NCI-H1105 treated with DMSO at 0.1 percent for 48 hours (cell line): ENCODE measurements at regions not wholly inside any gene's neighbourhood (a gene's known extent, or its start where the extent isn't known, plus 50 kb on each side); places are given as distances from the start of the nearest gene placed in this dataset.
"Not testable (repeated sequence)": the region's sequence is repeated elsewhere in the genome, so short reads cannot be mapped to it uniquely, and the experiment has no call there.

Source experiments
- DNase-seq: peaks from one replicate; lab custom pipeline; 2025; lab: John Stamatoyannopoulos, UW

DNA sequence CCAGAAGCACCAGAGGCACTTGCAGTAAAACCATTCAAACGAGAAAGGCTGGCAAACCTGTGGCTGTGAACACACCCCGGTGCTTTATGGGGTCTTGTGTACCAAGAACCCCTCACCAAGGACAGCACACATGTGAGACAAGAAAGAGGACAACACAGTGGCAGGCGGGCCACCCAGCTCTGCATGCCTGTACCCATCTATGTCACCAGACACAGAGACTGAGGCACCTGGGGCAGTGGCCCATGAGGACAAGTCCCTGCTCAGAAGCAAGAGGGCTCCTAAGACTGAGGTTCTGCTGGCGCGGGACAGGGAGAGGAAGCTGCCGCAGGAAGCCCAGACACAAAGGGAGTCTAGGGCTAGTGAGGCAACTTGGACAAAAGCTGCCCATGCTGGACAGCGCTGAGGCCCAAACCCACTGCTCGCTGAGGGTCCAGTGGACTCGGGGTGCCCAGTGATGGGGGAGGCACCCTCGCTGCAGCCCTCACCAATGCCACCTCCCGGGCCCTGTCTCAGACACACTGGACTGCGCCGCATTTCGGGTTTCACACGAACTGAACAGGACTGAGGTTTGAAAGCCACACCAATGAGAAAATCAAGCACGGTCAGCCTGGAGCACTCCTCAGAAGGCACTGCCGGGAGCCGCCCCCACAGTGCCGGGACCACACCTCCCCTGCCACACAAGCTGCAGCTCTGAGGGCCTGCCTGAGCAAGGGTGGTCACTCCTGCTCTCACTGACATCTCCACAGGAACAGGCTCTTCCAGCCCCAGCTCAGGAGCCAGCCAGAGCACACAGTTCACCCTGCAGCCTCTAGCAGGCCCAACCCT is 232.7 kb downstream of the TUBA3C start:
- no peak for DNase-seq

DNA sequence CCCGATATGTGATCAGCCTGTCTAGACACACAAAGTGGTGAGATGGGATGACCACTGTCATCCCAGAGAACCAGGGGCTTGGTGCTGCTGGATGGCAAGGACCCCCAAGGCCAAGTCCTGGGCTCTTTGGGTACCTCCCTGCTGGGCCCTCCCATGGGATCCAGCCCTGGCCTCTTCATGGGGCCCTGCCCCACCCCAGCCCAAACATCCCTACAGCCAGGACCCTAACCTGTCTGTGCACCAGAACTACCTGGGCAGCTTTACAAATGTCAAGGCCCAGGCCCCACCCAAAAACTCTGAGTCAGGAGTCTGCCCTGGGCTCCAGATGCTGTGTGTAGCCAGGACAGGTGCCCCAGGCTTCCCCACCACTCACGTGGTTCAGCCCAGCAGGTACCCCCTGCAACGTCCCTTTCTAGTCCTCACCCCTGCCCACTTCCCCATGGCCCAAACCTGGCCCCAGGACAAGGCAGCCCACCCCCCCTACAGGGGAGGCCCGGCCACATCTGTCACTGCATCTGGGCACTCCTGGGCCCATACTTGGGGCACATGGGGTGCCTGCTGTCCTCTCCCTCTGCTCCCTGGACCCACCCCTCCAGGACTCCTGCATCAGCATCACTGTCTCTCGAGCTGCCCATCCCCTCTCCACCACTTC is 233.5 kb downstream of the TUBA3C start:
- no peak for DNase-seq

DNA sequence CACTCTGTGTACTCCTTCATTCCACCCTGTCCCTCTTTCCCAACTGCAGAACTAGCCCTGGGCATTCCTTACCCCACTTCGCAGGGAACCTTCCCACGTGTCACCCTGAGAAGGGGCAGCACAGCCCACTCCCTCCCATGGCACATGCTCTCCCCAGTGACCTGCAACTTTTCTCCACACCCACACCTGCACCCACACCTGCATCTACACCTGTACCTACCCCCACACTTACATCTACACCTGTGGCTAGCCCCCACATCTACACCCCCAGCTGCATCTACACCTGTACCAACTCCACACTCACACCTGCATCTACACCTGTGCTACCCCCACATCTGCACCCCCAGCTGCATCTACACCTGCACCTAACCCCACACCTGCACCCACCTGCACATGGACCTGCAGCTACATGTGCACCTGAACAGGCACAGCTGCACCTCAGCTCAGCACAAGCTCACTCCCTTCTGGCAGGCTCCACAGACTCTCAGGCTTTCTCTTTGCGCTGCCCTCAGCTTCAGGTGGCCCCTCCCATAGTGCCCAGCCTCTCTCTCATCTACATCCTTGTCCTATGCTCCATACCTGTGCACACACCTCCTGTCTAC is 234.1 kb downstream of the TUBA3C start:
- no peak for DNase-seq

DNA sequence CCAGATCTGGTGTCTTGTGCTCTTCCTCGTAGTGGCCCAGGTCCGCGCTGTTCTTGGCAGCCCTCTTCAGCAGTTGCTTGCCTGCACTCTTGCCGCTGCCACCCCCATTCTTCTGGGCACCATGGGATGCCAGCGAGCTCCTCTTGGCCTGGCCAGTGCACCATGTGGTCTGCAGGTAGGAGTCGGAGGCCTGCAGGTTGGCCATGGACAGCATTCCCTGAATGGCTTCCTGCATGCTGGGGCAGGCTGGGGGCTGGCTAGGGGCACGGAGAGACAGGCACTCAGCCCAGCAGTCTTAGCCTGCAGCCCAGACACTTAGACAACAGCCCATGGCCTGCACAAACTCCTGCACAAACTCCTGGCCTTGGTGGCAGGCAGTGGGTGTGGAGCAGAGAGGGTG is 234.9 kb downstream of the TUBA3C start:
- no peak for DNase-seq

DNA sequence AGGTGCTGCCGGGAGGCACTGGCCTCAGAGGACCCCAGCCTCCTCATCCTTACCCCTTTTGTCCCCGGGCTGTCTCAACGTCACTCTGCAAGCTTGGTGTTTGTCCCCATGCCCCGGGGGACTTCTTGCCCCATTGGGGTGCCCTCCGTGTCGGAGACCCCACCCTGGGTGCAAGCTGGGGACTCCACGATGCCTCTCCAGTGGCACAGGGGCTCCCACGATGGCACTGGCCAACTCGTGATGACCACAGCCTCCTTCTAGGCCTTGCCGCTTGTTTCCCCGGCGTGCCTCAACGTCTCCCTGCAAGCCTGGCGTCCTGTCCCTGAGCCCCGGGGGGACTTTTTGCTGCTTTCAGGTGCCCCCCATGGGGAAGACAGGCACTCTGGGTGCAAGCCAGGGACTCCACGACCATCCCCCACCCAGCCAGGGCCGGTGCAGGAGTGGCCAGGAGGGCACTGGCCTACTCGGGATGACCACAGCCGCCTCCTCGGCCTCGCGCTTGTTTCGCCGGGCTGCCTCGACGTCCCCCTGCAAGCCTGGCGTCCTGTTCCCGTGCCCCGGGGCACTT is 237.0 kb downstream of the TUBA3C start:
- DNase-seq = no peak

DNA sequence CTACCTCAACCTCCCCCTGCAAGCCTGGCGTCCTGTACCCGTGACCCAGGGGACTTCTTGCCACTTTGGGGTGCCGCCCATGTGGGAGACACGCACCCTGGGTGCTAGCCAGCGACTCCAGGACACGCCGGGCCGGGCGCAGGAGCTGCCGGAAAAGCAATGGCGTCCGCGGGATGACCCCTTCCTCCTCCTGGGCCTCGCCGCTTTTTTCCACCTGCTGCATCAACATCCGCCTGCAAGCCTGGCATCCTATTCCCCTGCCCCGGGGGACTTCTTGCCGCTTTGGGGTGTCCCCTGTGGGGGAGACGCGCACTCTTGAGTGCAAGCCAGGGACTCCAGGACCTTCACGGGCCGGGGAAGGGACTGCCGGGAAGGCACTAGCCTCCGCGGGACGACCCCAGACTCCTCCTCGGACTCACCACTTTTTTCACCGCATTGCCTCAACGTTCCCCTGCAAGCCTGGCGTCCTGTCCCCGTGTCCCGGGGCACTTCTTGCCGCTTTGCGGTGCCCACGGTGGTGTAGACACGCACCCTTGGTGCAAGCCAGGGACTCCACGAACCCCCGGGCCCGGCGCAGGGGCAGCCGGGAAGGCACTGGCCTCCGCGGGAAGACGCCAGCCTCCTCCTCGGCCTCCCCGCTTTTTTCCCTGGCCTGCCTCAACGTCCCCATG is 237.8 kb downstream of the TUBA3C start:
- DNase-seq = no peak

DNA sequence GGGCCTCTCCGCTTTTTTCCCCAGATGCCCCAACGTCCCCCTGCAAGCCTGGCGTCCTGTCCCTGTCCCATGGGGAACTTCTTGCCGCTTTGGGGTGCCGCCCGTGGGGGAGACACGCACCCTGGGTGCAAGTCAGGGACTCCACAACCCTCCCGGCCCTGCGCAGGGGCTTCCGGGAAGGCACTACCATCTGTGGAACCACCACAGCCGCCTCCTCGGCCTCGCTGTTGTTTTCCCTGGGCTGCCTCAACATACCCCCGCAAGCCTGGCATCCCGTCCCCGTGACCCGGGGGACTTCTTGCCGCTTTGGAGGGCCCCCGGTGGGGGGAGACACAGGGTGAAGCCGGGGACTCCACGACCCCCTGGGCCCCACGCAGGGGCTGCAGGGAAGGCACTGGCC is 238.4 kb downstream of the TUBA3C start:
- DNase-seq = no peak

DNA sequence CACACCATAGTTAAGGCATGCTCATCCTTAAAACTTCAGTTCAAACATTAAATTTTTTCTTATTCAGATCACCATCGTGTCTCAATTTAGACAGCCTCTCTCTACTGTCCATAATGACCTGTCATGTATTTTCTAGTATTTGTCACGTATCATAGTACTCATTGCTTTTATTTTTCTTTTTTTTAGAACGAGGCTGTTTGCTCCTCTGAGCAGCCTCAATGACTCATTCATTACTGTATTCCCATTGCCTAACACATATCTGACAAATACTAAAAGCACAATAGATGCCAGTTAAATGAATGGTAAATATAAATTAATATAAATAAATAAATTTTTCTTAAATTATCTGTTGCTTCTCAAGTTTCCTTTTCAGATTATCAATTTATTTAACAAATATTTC is 245.5 kb downstream of the TUBA3C start:
- no peak for DNase-seq

DNA sequence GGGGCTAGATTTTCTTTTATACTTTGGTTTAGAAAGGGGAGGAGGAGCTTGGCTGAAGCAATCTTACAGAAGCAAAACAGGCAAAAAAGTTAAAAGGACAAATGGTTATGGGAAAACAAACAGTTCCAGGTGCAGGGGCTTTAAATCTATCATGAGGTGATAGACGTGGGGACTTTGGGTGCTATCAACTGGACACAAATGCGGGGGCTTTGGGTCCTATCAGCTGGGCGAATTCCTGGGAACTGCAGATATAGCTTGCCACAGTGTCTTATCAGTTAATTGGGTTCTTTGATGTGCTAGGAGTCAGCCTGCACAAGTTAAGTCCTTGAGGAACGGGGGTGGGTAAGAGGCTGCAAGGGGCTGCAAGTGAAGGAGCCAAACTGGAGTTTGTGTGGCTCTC is 260.6 kb downstream of the TUBA3C start:
- DNase-seq = no peak

DNA sequence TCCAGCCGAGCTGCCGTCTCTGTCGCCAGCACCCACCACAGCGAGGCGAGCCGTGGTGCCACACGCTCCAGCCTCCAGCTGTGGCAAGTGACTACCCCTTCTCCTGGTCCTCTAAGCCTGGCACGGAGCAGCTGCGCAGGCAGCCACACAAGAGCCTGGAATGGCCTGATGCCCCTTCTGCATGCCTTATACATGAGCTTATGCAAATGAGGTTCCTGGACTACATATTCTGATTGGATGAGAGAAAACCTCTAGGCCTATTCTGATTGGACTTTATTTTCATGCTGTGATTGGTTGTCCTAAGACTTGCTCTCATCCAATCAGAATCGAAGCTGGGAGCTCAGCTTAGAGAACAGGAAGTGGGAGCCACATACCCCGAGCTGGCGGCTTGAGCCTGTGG is 276.5 kb downstream of the TUBA3C start:
- not testable (repeated sequence) for DNase-seq

DNA sequence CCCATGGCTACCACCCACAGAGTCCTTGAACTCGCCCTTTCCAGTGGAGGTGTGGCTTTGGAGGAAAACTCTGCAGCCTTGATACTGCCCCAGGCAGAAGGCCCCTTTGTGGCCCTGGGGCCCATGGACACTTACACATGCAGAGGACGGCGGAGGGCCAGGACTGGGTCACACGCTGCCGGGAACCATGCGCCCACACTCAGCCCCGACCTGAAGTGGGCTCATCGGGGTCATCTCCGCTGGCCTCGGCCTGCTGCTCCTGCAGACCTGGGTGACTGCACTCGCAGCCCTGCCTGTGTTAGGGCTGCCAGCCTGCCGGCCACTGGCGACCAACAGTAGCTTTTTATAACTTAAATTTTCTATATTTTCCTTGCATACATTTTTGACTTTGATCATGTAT is 286.2 kb downstream of the TUBA3C start:
- not testable (repeated sequence) for DNase-seq

DNA sequence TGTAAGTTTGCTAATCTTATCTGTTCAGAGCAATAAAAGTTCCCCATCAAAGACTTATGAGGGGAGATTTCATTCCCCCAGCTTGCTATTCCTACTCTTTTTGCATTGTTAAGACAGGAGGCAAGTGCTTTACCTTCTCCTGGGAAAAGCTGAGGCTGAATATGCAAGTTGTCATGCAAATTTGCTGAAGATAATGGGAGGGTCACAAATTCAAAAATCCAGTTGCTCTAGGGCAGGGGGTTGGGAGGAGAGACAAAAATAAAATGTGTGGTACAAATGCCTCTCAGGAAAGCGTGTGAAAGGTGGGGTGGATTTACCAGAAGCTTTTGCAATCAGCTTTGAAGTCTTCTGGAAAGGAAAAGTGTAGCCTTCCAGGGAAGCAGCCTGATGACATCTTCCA is 290.4 kb downstream of the TUBA3C start:
- DNase-seq = not testable (repeated sequence)

DNA sequence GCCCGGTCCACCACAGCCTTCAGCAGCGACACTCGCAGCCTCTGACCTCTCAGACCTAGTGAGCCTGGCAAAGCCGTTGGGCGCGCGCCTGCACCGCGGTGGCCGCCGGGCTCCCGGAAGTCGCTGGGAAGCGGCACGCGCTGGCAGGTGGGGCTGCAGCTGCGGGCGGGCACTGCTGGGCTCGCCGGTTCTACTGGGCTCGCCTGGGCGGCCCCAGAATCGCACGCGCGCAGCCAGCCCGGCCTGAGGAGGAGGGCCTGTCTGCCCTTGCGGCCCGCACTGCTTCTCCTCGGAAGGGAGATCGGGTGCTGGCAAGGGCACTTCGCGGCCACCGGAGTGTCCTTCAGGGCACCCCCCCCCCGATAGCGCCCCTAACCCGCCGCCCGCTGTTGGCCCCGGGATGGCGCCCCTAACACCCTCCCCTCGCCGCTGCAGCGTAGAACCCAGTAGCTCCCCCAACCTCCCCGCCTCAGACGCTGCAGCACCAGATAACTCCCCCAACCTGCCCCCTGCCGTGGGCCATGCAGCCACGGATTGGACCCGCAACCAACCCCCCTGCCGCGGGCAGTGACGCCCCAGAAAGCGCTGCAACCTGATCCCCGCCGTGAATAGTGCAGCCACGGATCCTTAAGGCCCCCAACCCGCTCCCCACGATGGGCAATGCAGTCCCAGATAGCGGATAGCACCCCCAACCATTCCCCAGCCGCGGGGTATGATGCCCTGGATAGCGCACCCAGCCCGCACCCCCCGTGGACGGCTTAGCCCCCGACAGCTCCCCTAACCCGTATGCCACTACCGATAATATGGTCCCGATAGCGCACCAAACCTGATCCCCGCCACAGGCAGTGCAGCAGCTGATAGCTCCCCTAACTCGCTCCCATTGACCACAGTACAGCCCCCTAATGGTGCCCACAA is 306.5 kb downstream of the TUBA3C start:
- not testable (repeated sequence) for DNase-seq

DNA sequence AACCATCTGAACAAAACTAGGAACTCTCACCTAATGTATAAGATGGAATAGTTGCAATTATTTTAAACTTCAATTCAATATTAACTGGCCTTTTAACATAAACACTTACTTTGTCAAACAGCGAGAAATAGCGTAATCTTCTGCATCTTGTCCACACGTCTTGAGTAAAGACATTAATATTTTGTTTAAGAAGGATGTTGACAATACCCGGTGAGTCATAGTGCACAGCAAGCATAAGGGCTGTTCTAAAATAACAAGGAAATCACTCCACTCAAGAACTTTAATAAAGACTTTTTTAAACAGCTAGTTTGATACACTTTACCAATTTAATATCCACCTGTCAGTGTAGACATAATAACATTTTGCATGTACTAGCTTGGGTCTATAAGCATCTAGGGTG is 311.1 kb downstream of the TUBA3C start:
- DNase-seq = not testable (repeated sequence)

DNA sequence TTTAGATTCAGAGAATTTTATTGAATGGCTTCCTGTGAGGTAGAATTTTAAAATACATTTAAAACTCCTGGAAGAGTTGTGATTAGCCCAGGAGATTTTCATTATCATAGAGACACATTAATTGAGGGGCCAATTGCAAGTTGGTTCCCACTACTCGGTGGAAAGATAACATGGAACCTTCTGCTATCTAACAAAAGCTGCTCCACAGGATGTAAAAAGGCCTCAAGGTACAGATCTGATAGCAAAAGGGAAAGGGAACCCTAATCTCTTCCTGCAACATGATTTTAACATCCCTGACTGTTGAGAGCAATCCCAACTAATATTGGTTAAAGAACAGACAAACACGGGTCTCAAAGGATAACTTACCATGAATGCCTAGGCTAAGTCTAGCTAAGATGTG is 312.3 kb downstream of the TUBA3C start:
- not testable (repeated sequence) for DNase-seq

DNA sequence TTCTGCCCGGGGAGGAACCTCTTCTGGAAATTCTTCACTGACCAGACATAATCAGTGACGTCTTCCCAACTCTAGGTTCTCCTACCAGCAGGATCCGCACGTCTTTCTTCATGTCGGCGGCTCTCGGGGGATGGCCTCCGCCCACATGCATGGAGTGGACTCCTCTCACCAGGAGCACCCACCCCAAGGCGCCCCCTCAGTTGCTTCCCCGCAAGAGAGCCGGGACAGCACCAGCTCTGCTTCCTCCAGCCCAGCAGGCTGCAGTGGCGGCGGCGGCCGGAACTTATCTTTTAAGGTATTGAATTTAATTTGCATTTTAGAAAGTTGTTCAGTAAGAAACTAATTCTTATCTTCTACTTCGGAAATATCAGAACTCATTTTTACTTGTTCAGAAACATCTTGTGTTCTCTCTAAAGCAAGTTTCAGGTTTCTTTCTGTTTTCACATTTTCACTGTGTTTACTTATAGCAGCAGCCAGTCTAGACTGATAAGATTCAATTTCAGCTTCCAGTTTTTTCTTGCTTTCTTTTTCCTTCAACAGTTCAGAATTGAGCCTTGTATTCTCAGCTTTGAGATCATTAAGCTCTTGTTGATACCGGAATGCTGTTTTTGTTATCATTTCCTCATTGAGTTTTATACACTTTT is 343.5 kb downstream of the TUBA3C start:
- DNase-seq = not testable (repeated sequence)

DNA sequence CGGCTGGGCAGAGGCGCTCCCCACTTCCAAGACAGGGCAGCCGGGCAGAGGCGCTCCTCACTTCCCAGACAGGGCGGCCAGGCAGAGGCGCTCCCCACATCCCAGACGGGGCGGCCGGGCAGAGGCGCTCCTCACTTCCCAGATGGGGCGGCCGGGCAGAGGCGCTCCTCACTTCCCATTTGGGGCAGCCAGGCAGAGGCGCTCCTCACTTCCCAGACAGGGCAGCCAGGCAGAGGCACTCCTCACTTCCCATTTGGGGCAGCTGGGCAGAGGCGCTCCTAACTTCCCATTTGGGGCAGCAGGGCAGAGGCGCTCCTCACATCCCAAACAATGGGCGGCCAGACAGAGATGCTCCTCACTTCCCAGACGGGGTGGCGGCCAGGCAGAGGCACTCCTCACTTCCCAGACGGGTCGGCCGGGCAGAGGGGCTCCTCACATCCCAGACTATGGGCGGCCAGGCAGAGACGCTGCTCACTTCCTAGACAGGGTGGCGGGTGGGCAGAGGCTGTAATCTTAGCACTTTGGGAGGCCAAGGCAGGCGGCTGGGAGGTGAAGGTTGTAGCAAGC is 344.4 kb downstream of the TUBA3C start:
- DNase-seq = not testable (repeated sequence)

DNA sequence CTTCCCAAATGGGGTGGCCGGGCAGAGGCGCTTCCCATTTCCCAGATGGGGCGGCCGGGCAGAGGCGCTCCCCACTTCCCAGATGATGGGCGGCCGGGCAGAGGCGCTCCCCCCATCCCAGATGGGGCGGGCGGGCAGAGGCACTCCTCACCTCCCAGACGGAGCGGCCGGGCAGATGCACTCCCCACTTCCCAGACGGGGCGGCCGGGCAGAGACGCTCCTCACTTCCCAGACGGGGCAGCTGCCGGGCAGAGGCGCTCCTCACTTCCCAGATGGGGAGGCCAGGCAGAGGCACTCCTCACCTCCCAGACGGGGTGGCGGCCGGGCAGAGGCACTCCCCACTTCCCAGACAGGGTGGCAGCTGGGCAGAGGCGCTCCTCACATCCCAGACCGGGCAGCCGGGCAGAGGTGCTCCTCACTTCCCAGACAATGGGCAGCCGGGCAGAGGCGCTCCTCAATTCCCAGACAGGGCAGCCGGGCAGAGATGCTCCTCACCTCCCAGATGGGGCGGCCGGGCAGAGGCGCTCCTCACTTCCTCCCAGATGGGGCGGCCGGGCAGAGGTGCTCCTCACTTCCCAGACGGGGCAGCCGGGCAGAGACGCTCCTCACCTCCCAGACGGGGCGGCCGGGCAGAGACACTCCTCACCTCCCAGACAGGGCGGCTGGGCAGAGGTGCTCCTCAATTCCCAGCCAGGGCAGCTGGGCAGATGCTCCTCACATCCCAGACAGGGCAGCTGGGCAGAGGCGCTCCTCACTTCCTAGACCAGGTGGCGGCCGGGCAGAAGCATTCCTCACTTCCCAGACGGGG is 345.0 kb downstream of the TUBA3C start:
- not testable (repeated sequence) for DNase-seq

DNA sequence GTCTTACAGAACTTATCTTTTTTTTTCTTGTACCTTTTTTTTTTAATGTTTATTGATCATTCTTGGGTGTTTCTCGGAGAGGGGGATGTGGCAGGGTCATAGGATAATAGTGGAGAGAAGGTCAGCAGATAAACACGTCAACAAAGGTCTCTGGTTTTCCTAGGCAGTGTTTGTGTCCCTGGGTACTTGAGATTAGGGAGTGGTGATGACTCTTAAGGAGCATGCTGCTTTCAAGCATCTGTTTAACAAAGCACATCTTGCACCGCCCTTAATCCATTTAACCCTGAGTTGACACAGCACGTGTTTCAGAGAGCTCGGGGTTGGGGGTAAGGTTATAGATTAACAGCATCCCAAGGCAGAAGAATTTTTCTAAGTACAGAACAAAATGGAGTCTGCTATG is 345.9 kb downstream of the TUBA3C start:
- not testable (repeated sequence) for DNase-seq
